GM23248 (cell line): ENCODE measurements at regions not wholly inside any gene's neighbourhood (a gene's known extent, or its start where the extent isn't known, plus 50 kb on each side); places are given as distances from the start of the nearest gene placed in this dataset.

Experiments
- EZH2 ChIP-seq: fragments of 200-600 bp; sonication (generic); IDR thresholded peaks from 2 replicates; pipeline ENCODE4 v1.6.1; 2018; ENCODE audit warnings: antibody characterized with exemption, mild to moderate bottlenecking; ENCODE audit not compliant: insufficient read depth, poor library complexity, severe bottlenecking
- EZH2phosphoT487 ChIP-seq: fragments of 200-600 bp; sonication (generic); IDR thresholded peaks from 2 replicates; pipeline ENCODE4 v1.6.1; 2018; ENCODE audit warnings: antibody characterized with exemption, moderate library complexity, mild to moderate bottlenecking, low read depth; ENCODE audit not compliant: insufficient read depth

DNA sequence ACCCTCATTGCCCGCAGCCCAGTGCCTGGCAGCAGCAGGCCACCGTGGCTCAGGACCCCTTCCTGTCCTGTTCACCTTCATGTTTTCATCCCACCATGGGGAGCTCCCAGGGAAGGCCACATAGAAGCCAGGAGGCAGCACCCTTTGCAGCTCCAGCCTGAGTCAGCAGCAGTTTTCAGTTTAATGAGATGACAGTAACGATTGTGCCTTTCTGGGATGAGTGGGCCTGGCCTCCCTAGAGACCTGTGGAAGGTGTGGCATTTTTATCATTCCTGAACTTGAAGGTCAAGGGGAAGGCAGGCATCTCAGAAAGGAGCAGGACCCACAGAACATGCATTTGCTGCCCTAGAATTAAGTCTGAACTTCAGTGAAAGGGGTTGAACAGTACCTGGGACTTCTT lies 532.8 kb downstream of the FUT8 start:
- TF ChIP-seq EZH2phosphoT487 (no peak), EZH2 (no peak)
